SK-N-SH treated with all-trans-retinoic acid at 6 μM for 48 hours (cell line): ENCODE measurements at regions not wholly inside any gene's neighbourhood (a gene's known extent, or its start where the extent isn't known, plus 50 kb on each side); places are given as distances from the start of the nearest gene placed in this dataset.

Experiments
- CSDC2 ChIP-seq: fragments of 250-450 bp; sonication (Bioruptor Pico); IDR thresholded peaks from 2 replicates; pipeline ENCODE4 v1.5.0; 2020; ENCODE audit warnings: mild to moderate bottlenecking, moderate library complexity
- OSR1 ChIP-seq: fragments of 250-450 bp; sonication (Bioruptor Pico); IDR thresholded peaks from 2 replicates; pipeline ENCODE4 v1.8.0; 2022; ENCODE audit warnings: moderate library complexity, mild to moderate bottlenecking, inconsistent platforms
- PPARA ChIP-seq: fragments of 250-450 bp; sonication (Bioruptor Pico); IDR thresholded peaks from 2 replicates; pipeline ENCODE4 v1.5.0; 2020; ENCODE audit warnings: mild to moderate bottlenecking, borderline replicate concordance
- RARB ChIP-seq: fragments of 250-450 bp; sonication (Bioruptor Pico); IDR thresholded peaks from 2 replicates; pipeline ENCODE4 v1.8.0; 2021; ENCODE audit warnings: mild to moderate bottlenecking, moderate library complexity
- TCF4 ChIP-seq: fragments of 250-450 bp; sonication (Bioruptor Pico); IDR thresholded peaks from 2 replicates; pipeline ENCODE4 v1.8.0; 2021; ENCODE audit warnings: mild to moderate bottlenecking, moderate library complexity, borderline replicate concordance
- TOX ChIP-seq: fragments of 250-450 bp; sonication (Bioruptor Pico); IDR thresholded peaks from 2 replicates; pipeline ENCODE4 v1.8.0; 2021; ENCODE audit warnings: mild to moderate bottlenecking, moderate library complexity, borderline replicate concordance
- ZFP3 ChIP-seq: fragments of 250-450 bp; sonication (Bioruptor Pico); IDR thresholded peaks from 2 replicates; pipeline ENCODE4 v1.5.0; 2020; ENCODE audit warnings: mild to moderate bottlenecking, moderate library complexity

GRCh38 chr6:169335301-169335700, 81.7 kb upstream of the THBS2 start:
- TF ChIP-seq RARB (no peak), PPARA (CRISPR knock-in tag) (no peak), TOX (no peak), OSR1 (CRISPR knock-in tag) (no peak), ZFP3 (CRISPR knock-in tag) (no peak), CSDC2 (CRISPR knock-in tag) (no peak), TCF4 (CRISPR knock-in tag) (no peak)
